NOMO-1 treated with DMSO at 0.1 percent for 48 hours (cell line): ENCODE measurements at regions not wholly inside any gene's neighbourhood (a gene's known extent, or its start where the extent isn't known, plus 50 kb on each side); places are given as distances from the start of the nearest gene placed in this dataset.

Experiments used
- DNase-seq: peaks from one replicate; lab custom pipeline; 2025; ENCODE audit not compliant: unreplicated experiment; lab: John Stamatoyannopoulos, UW

GRCh38 chr5:88374391-88374790 lies 105.7 kb upstream of the TMEM161B start:
- peak; percentile 66 for DNase-seq

- no peak for DNase-seq
These were observed 102.2 kb upstream of the TMEM161B start for GRCh38 chr5:88370824-88371223.

- no peak for DNase-seq
These were observed 99.6 kb upstream of the TMEM161B start for GRCh38 chr5:88368201-88368600.

GRCh38 chr5:88364991-88365390 lies 96.3 kb upstream of the TMEM161B start:
- no peak for DNase-seq

GRCh38 chr5:88355490-88356050 lies 86.9 kb upstream of the TMEM161B start:
- DNase-seq = no peak

- no peak for DNase-seq
These were observed 57.2 kb upstream of the TMEM161B start for GRCh38 chr5:88325868-88326267.

GRCh38 chr5:88322785-88323184 lies 54.1 kb upstream of the TMEM161B start:
- no peak for DNase-seq
